ENCODE measurements at regions not wholly inside any gene's neighbourhood (a gene's known extent, or its start where the extent isn't known, plus 50 kb on each side); places are given as distances from the start of the nearest gene placed in this dataset.
A peak's percentile ranks its signal among the peaks of the same experiment; 100 is the strongest.

DNA sequence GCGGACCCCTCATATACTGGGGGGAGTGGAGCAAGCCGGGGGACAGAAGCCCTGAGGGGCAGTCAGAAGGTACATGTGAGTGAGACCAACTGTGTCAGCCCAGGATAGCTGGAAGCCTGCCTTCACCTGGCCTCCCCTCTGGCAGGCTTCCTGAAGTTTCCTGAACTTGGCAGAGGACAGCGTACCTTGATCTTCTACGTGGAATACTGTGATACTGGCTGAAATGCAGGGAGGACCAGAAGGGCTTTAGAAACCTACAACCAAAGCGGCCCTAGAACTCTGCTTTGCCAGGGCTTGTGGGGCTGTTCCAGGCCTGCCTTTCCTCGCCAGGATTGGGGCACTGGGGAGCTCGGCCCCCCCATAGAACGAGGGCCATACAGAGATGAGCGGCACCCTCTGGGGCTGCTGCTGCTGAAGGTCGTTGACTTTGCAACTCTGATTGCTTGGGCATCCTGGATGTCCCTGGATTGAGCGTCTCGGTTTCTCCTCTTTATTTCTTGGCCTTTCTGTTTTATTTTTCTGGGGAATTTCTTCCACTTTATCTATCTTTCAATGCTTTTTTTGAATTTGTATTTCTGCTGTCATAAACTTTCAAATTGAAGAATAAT, 66.5 kb downstream of the SLC25A47 start:
- Histone ChIP-seq H3K27me3 (ENCODE audit: control insufficient read depth, insufficient read depth, low read length) (no peaks in the 10 kb centered on the region), H3K4me1 (ENCODE audit: control insufficient read depth, insufficient read depth, low read length) (peaks cover 17% of the 10 kb centered on the region), H3K9me3 (ENCODE audit: control insufficient read depth, insufficient read depth, low read length) (no peaks in the 10 kb centered on the region), H3K27ac (ENCODE audit: low read depth, low read length) (no peak overlapping the region), H3K4me3 (ENCODE audit: low read depth, low read length) (no peak overlapping the region), H3K36me3 (ENCODE audit: control insufficient read depth, insufficient read depth, low read length) (peaks cover under 1% of the 10 kb centered on the region)
- WGBS (ENCODE audit: insufficient coverage): 78% methylated on average over 9 of the region's 12 CpGs
- no peak for DNase-seq (ENCODE audit: low read depth in 4 of 6, low spot score in 6 of 6)

DNA sequence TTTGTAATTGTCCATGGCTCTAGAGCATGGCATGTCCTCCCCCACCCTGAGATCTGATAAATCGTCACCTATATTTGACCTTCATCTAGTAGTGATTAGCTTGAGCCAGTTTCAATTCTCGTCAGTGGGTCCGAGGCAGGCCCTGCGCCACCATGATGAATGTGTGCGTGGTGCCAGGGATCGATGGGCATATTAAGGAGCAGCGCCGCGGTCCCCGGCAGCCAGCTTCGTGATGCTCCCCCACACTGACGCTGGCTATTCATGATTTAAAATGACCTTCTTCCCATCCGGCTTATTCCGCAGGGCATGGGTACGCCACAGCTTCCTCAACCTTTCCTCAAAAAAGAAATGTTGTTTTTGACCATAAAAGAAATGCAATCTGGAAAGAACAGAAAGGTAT, 68.0 kb downstream of the SLC25A47 start:
- H3K27ac ChIP-seq (ENCODE audit: low read depth, low read length): no peak overlapping the region
- H3K4me3 ChIP-seq (ENCODE audit: low read depth, low read length): no peak overlapping the region
- 49% methylated on average over 12 of the region's 15 CpGs for WGBS (ENCODE audit: insufficient coverage)
- no peaks in the 10 kb centered on the region for H3K27me3 ChIP-seq (ENCODE audit: control insufficient read depth, insufficient read depth, low read length)
- H3K4me1 ChIP-seq (ENCODE audit: control insufficient read depth, insufficient read depth, low read length): peaks cover 15% of the 10 kb centered on the region
- DNase-seq (ENCODE audit: low read depth in 4 of 6, low spot score in 6 of 6): peak in 1 of 6 donors; percentile 78
- H3K36me3 ChIP-seq (ENCODE audit: control insufficient read depth, insufficient read depth, low read length): no peaks in the 10 kb centered on the region
- H3K9me3 ChIP-seq (ENCODE audit: control insufficient read depth, insufficient read depth, low read length): no peaks in the 10 kb centered on the region

DNA sequence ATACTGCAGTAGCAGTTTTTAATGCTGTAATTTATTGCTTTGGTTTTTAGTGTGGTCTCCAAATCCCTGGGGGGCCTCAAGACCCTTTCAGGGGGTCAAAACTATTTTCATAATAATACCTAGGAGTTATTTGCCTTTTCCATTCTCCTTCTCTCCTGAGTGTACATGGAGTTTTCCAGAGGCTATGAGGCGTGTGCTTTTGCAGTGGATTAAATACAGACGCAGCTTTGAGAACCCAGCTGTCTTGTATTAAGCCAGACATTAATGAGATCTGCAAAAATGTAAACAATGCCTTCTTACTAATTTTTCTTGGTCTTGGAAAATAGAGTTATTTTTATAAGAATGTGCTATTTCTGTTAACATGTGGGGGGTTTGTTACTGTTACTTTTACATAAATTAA, 68.6 kb downstream of the SLC25A47 start:
- Histone ChIP-seq H3K36me3 (ENCODE audit: control insufficient read depth, insufficient read depth, low read length) (no peaks in the 10 kb centered on the region), H3K4me1 (ENCODE audit: control insufficient read depth, insufficient read depth, low read length) (peaks cover 21% of the 10 kb centered on the region), H3K27me3 (ENCODE audit: control insufficient read depth, insufficient read depth, low read length) (no peaks in the 10 kb centered on the region), H3K9me3 (ENCODE audit: control insufficient read depth, insufficient read depth, low read length) (no peaks in the 10 kb centered on the region), H3K4me3 (ENCODE audit: low read depth, low read length) (no peak overlapping the region), H3K27ac (ENCODE audit: low read depth, low read length) (no peak overlapping the region)
- no CpG with 5 or more reads among the region's 2 CpGs for whole genome bisulfite sequencing (ENCODE audit: insufficient coverage)
- DNase-seq (ENCODE audit: low read depth in 4 of 6, low spot score in 6 of 6): no peak

DNA sequence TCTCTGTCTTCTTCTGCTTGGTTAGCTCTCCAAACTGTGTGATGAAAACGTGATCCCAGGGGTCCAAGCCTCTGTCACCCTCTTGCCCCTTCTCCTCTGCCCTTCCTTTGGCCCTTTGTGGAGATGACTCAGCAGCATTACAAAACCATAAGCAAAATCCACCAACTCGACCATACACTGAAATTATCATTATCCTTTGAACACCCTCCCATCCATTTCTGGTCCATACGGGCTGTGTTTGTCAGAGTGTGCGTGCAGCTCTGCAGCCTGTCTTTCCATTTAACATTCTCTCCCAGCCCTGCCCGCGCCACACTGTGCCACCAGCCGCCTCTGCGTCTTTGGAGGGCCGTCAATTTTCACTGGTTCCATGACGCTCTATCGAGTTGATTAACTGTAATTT, 69.2 kb downstream of the SLC25A47 start:
- no peaks in the 10 kb centered on the region for H3K9me3 ChIP-seq (ENCODE audit: control insufficient read depth, insufficient read depth, low read length)
- DNase-seq (ENCODE audit: low read depth in 4 of 6, low spot score in 6 of 6): peak in 1 of 6 donors; percentile 68
- 68% methylated on average over 11 of the region's 11 CpGs for WGBS (ENCODE audit: insufficient coverage)
- H3K27me3 ChIP-seq (ENCODE audit: control insufficient read depth, insufficient read depth, low read length): no peaks in the 10 kb centered on the region
- H3K4me1 ChIP-seq (ENCODE audit: control insufficient read depth, insufficient read depth, low read length): peaks cover 23% of the 10 kb centered on the region
- H3K4me3 ChIP-seq (ENCODE audit: low read depth, low read length): no peak overlapping the region
- H3K27ac ChIP-seq (ENCODE audit: low read depth, low read length): no peak overlapping the region
- no peaks in the 10 kb centered on the region for H3K36me3 ChIP-seq (ENCODE audit: control insufficient read depth, insufficient read depth, low read length)

DNA sequence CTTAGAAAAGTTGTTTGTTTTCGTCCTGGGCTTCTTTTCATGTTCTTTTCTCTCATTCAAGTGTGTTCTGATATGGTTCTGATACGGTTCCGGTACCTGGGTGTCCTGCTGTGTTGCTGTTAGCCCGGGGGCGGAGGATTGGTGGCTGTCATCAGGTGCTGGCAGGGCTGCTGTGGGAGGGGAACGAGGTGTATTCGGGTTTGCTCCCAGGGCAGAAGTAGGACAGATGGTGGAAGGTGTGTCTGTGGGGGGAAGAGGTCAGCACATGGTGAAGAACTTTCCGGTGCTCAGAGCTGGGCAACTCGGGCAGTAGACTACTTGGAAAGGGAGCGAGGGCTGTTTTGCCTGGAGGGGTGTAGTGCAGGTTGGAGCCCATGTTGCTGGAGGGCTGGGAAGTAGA, 70.2 kb downstream of the SLC25A47 start:
- DNase-seq (ENCODE audit: low read depth in 4 of 6, low spot score in 6 of 6): no peak
- Histone ChIP-seq H3K4me3 (ENCODE audit: low read depth, low read length) (no peak overlapping the region), H3K4me1 (ENCODE audit: control insufficient read depth, insufficient read depth, low read length) (peaks cover 29% of the 10 kb centered on the region), H3K27ac (ENCODE audit: low read depth, low read length) (no peak overlapping the region), H3K36me3 (ENCODE audit: control insufficient read depth, insufficient read depth, low read length) (no peaks in the 10 kb centered on the region), H3K27me3 (ENCODE audit: control insufficient read depth, insufficient read depth, low read length) (no peaks in the 10 kb centered on the region), H3K9me3 (ENCODE audit: control insufficient read depth, insufficient read depth, low read length) (no peaks in the 10 kb centered on the region)
- 96% methylated on average over 10 of the region's 10 CpGs for WGBS (ENCODE audit: insufficient coverage)

DNA sequence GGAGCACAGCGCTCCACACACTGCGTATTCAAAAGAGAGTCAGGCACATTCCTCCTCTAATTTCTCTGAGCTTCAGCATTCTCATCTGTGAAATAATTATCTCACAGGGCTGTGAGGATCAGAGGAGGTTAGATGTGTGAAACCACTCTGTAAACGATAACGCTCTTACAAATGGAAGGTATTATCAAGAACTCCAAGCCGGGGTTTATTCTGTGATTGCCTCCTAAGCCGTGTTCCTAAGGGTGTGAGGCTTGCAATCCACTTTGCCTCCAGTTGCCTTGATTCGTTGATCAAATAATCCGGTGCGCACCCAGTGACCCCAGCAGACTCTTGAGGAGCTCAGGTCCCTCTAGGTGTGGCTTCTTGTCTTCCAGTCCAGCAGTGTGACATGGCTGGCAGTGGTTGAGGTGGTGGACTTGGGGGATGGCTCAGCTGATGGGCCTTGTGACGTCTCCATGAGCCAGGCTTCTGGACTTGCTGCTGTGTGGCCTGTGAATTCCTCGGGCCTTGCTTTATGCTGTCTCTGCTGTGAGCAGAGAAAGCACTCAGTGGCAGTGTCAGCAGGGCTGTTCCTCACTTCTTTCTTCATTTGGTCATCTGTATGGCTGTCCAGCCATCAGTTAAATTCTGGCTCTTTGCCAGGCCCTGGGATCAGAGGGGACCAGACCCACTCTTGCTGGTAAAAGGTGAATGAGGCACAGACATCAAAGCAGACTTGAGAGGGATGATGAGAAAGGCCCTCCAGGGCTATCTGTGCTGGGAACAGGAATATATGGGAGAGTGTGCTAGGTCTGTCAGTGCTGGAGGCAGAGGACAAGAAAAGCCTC, 71.0 kb downstream of the SLC25A47 start:
- Histone ChIP-seq H3K4me1 (ENCODE audit: control insufficient read depth, insufficient read depth, low read length) (peaks cover 29% of the 10 kb centered on the region), H3K27ac (ENCODE audit: low read depth, low read length) (no peak overlapping the region), H3K27me3 (ENCODE audit: control insufficient read depth, insufficient read depth, low read length) (no peaks in the 10 kb centered on the region), H3K36me3 (ENCODE audit: control insufficient read depth, insufficient read depth, low read length) (no peaks in the 10 kb centered on the region), H3K9me3 (ENCODE audit: control insufficient read depth, insufficient read depth, low read length) (no peaks in the 10 kb centered on the region), H3K4me3 (ENCODE audit: low read depth, low read length) (no peak overlapping the region)
- no peak for DNase-seq (ENCODE audit: low read depth in 4 of 6, low spot score in 6 of 6)
- 84% methylated on average over 9 of the region's 11 CpGs for WGBS (ENCODE audit: insufficient coverage)

DNA sequence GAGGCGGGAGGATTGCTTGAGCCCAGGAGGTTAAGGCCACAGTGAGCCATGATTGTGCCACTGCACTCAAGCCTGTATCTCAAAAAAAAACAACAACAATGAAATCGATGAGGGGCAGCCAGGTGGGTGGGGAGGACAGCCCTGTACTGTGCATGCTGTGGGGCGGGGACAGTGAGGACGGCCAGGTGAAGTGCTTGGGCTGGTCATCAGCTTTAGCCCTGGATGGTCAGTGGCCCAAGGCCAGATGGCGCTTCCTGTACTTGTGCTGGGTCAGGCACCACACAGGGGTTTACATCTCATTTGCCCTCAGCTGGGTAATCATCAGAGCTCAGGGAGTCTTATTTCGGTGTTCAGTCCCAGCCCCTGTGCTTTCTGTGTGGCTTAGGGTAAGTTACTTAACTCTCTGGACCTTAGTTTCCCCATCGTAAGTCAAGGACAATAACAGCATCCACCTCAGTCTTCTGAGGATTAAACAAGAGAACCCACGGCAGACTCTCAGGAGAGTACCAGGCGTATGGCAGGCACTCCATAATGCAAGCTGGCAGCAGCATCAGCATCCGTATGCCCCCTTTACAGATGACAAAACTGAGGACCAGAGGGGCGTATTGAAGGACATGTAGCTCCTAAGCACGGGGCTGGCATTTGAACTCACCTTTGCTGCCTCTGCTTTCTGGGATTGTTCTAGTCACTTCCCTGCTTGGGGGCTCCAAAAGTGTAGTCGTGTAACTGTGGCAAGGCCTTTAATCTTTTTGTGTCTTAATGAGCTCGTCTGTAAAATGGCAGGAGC, 71.9 kb downstream of the SLC25A47 start:
- Histone ChIP-seq H3K27ac (ENCODE audit: low read depth, low read length) (no peak overlapping the region), H3K36me3 (ENCODE audit: control insufficient read depth, insufficient read depth, low read length) (no peaks in the 10 kb centered on the region), H3K27me3 (ENCODE audit: control insufficient read depth, insufficient read depth, low read length) (no peaks in the 10 kb centered on the region), H3K9me3 (ENCODE audit: control insufficient read depth, insufficient read depth, low read length) (no peaks in the 10 kb centered on the region), H3K4me1 (ENCODE audit: control insufficient read depth, insufficient read depth, low read length) (peaks cover 38% of the 10 kb centered on the region), H3K4me3 (ENCODE audit: low read depth, low read length) (no peak overlapping the region)
- WGBS (ENCODE audit: insufficient coverage): 90% methylated on average over 12 of the region's 14 CpGs
- no peak for DNase-seq (ENCODE audit: low read depth in 4 of 6, low spot score in 6 of 6)

DNA sequence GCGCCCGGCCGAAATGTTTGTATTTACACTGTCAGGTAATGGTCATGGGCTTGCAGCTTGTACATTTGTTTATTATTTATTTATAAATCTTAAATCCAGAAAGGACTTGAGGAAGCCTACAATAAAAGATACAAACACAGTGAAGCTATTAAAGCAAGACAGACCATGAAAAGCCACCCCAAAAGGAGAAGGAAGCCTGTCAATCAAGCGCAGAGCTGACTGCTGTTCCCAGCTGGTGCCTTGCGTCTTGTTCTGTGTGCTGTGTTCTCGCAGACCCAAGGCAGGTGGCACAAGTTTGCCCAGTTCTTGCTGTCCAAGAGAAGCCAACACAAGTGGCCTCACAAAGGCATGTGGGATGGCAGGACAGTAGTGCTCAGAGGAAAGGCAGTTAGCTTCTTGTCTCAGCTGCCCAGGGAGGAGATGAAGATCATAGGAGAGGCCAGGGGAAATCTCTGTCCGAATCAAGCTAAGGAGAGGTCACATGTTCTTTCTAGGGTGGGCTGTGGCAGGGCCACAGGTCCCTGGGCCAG, 73.2 kb downstream of the SLC25A47 start:
- Histone ChIP-seq H3K4me3 (ENCODE audit: low read depth, low read length) (no peak overlapping the region), H3K36me3 (ENCODE audit: control insufficient read depth, insufficient read depth, low read length) (no peaks in the 10 kb centered on the region), H3K27me3 (ENCODE audit: control insufficient read depth, insufficient read depth, low read length) (no peaks in the 10 kb centered on the region), H3K9me3 (ENCODE audit: control insufficient read depth, insufficient read depth, low read length) (no peaks in the 10 kb centered on the region), H3K4me1 (ENCODE audit: control insufficient read depth, insufficient read depth, low read length) (peaks cover 36% of the 10 kb centered on the region), H3K27ac (ENCODE audit: low read depth, low read length) (no peak overlapping the region)
- 70% methylated on average over 4 of the region's 7 CpGs for whole genome bisulfite sequencing (ENCODE audit: insufficient coverage)
- no peak for DNase-seq (ENCODE audit: low read depth in 4 of 6, low spot score in 6 of 6)

DNA sequence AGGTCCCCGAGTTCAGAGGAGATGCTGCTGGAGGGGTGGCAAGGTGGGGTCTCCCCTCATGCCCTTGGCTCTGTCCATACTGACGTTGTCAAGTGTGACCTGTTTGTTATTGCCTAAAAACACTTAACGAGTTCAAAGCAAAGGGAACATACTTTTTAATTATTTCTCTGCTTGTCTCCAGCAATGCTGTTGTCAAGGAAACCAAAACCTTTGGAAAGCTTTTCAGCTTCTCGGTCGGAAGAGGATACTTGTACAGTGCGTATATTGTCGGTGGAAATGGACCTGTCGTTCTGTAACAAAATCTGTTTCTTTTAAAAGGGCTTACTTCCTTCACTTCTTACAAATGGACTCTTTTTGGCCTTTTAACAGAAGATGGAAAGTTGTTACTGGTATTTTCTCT, 73.9 kb downstream of the SLC25A47 start:
- no peak overlapping the region for H3K27ac ChIP-seq (ENCODE audit: low read depth, low read length)
- 30% methylated on average over 5 of the region's 8 CpGs for WGBS (ENCODE audit: insufficient coverage)
- no peak overlapping the region for H3K4me3 ChIP-seq (ENCODE audit: low read depth, low read length)
- H3K36me3 ChIP-seq (ENCODE audit: control insufficient read depth, insufficient read depth, low read length): no peaks in the 10 kb centered on the region
- peak in 2 of 6 donors; percentile 61 to 89 for DNase-seq (ENCODE audit: low read depth in 4 of 6, low spot score in 6 of 6)
- H3K9me3 ChIP-seq (ENCODE audit: control insufficient read depth, insufficient read depth, low read length): no peaks in the 10 kb centered on the region
- peaks cover 40% of the 10 kb centered on the region for H3K4me1 ChIP-seq (ENCODE audit: control insufficient read depth, insufficient read depth, low read length)
- no peaks in the 10 kb centered on the region for H3K27me3 ChIP-seq (ENCODE audit: control insufficient read depth, insufficient read depth, low read length)

Measured in spinal cord (tissue), 9 donors.